ENCODE measurements at regions not wholly inside any gene's neighbourhood (a gene's known extent, or its start where the extent isn't known, plus 50 kb on each side); places are given as distances from the start of the nearest gene placed in this dataset.

DNA sequence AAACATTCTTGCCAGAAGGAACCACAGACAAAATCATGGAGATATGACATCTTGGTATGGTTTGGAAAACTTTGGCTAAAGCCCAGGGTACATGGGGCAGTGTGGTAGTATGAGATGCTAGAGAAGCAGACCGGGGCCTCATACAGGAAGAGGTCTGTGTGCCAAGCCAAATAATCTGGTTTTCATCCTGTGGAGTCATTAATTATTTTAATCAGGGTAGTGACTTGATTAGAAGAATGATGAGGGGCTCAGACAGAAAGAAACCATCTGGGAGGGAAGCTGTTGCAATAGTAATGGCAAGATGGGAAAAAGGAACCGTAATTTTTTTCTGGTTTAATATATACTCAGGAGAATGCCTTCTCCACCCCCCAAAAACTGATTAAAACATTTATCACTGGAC is 318.0 kb downstream of the BRINP2 start:
- Histone ChIP-seq H3K9me3 (no peaks in the 10 kb centered on the region), H3K36me3 (replicated peaks in 1 of 2; ENCODE audit: insufficient read depth in 1 of 2, low read depth in 2 of 2) (no peaks in the 10 kb centered on the region), H3K4me3 (no peak overlapping the region), H3K27me3 (no peaks in the 10 kb centered on the region), H3K27ac (no peak overlapping the region), H3K4me1 (no peaks in the 10 kb centered on the region)
- intact Hi-C loops (cut with DNase I), result no loop called here
- WGBS, 2 donors, result 29 to 38% methylated on average over 2 of the region's 2 CpGs
- ATAC-seq (no peak), DNase-seq (no peak)
- no peak for TF ChIP-seq CTCF (IDR thresholded peaks at IDR 0.05)
- no peak for TF ChIP-seq POLR2A (IDR thresholded peaks at IDR 0.05)

DNA sequence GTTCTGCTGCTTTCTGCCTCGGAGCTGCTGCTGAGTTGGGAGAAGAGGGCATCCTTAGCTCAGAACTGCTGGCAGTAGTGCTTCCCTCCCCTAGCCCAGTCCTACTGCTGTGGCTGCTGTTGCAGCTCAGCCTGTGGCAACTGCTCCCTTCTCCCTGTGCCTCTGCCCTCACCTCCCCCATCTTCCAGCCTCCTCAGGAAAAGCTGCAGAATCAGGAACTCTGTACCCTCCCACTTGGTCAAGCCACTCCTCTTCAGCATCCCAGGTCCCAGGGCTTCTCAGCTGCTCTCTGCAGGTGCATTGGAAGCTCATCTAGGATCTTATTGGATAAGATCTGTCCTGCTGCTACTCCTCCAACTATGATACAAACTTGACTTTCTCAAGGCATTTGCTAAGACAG is 316.7 kb downstream of the BRINP2 start:
- 21 to 42% methylated on average over 1 of the region's 1 CpG for WGBS, 2 donors
- H3K4me1 ChIP-seq, result no peaks in the 10 kb centered on the region
- intact Hi-C loops (cut with DNase I), result no loop called here
- H3K36me3 ChIP-seq (replicated peaks in 1 of 2; ENCODE audit: insufficient read depth in 1 of 2, low read depth in 2 of 2), result no peaks in the 10 kb centered on the region
- DNase-seq (no peak), ATAC-seq (no peak)
- H3K27ac ChIP-seq, result no peak overlapping the region
- H3K9me3 ChIP-seq, result no peaks in the 10 kb centered on the region
- H3K4me3 ChIP-seq, result no peak overlapping the region
- TF ChIP-seq POLR2A (IDR thresholded peaks at IDR 0.05) (no peak), CTCF (IDR thresholded peaks at IDR 0.05) (no peak)
- H3K27me3 ChIP-seq, result no peaks in the 10 kb centered on the region

DNA sequence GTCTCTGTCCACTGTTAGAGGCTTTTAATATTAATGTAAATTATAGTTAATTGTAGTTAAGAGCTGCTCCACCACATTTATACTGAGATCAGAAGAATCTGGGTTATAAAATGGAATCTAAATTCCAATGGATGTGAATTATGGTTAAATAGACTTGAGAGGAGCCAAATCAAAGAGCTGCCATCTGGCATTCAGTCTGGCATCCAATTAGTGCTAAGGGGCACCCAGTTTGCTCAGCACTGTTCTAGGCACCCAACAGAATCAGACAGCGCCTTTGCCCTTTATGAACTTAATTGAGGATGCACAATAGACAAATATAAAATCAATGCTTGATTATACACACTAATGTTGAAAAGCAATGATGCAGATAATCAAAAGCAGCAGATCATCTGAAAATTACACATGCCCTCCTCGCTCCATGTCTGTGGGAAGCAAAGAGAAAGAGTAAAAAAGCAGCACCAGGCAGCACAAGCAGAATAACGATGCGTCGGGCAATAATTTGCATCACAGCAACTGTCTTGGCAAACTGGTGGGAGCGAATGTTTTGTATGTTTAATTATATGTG is 310.1 kb downstream of the BRINP2 start:
- TF ChIP-seq CTCF (IDR thresholded peaks at IDR 0.05) (no peak), POLR2A (IDR thresholded peaks at IDR 0.05) (no peak)
- Histone ChIP-seq H3K4me3 (no peak overlapping the region), H3K9me3 (no peaks in the 10 kb centered on the region), H3K27me3 (no peaks in the 10 kb centered on the region), H3K36me3 (replicated peaks in 1 of 2; ENCODE audit: insufficient read depth in 1 of 2, low read depth in 2 of 2) (no peaks in the 10 kb centered on the region), H3K27ac (no peak overlapping the region), H3K4me1 (no peaks in the 10 kb centered on the region)
- no peak for ATAC-seq
- intact Hi-C loops (cut with DNase I), result no loop called here
- DNase-seq, result no peak
- 77 to 79% methylated on average over 6 of the region's 6 CpGs for WGBS, 2 donors

DNA sequence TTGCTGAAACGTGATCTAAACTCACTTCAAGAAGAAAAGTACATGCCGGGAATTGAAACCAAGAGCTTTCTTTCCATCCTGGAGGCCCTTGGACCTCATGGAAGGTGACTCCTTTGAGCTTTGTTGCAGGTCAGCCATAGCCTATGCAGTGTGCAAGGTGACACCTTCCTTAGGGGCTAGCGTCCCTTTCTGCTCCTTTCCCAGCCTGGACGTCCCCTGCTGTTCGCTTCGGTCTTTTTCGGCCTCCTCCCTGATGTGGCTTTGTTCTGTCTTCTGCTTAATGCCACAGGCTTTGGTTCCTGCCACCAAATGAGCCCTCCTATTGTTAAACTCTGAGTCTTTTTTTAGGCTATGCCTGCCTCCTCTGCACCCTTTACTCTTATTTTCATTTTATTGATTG is 308.8 kb downstream of the BRINP2 start:
- H3K27ac ChIP-seq, result no peak overlapping the region
- H3K36me3 ChIP-seq (replicated peaks in 1 of 2; ENCODE audit: insufficient read depth in 1 of 2, low read depth in 2 of 2), result no peaks in the 10 kb centered on the region
- no peak for TF ChIP-seq CTCF (IDR thresholded peaks at IDR 0.05)
- TF ChIP-seq POLR2A (IDR thresholded peaks at IDR 0.05), result no peak
- intact Hi-C loops (cut with DNase I), result no loop called here
- H3K27me3 ChIP-seq, result no peaks in the 10 kb centered on the region
- H3K4me1 ChIP-seq, result no peaks in the 10 kb centered on the region
- ATAC-seq (no peak), DNase-seq (no peak)
- no peak overlapping the region for H3K4me3 ChIP-seq
- 58 to 62% methylated on average over 7 of the region's 7 CpGs for WGBS, 2 donors
- no peaks in the 10 kb centered on the region for H3K9me3 ChIP-seq

GRCh38 chr1:177476676-177477075 is 305.9 kb downstream of the BRINP2 start:
- Histone ChIP-seq H3K9me3 (no peaks in the 10 kb centered on the region), H3K27ac (no peak overlapping the region), H3K27me3 (no peaks in the 10 kb centered on the region), H3K4me3 (no peak overlapping the region), H3K4me1 (no peaks in the 10 kb centered on the region), H3K36me3 (replicated peaks in 1 of 2; ENCODE audit: insufficient read depth in 1 of 2, low read depth in 2 of 2) (no peaks in the 10 kb centered on the region)
- TF ChIP-seq CTCF (IDR thresholded peaks at IDR 0.05) (no peak), POLR2A (IDR thresholded peaks at IDR 0.05) (no peak)
- DNase-seq (no peak), ATAC-seq (no peak)
- intact Hi-C loops (cut with DNase I), result no loop called here
- WGBS, 2 donors, result 75 to 80% methylated on average over 2 of the region's 2 CpGs
